Fibroblast of lung (primary cell): ENCODE measurements at regions not wholly inside any gene's neighbourhood (a gene's known extent, or its start where the extent isn't known, plus 50 kb on each side); places are given as distances from the start of the nearest gene placed in this dataset.

Experiments
- CTCF ChIP-seq, 2 donors: IDR thresholded peaks in 1 of 2; conservative IDR thresholded peaks in 1 of 2; 1 replicate in 1 of 2; 2 replicates in 1 of 2; pipeline ENCODE4 v1.5.1; 2011 to 2012; ENCODE audit warnings: low read length in 2 of 2, control low read depth in 1 of 2, inconsistent platforms in 1 of 2, low read depth in 1 of 2, mild to moderate bottlenecking in 1 of 2
- EZH2 ChIP-seq: IDR thresholded peaks from 2 replicates; pipeline ENCODE4 v1.5.1; 2012; ENCODE audit warnings: low read length, control low read depth, mild to moderate bottlenecking; ENCODE audit errors: missing control alignments

- TF ChIP-seq CTCF (conservative IDR thresholded peaks at IDR 0.05 in 1 of 2, IDR thresholded peaks at IDR 0.05 in 1 of 2; ENCODE audit: low read depth in 1 of 2, low read length in 2 of 2) (no peak), EZH2 (no peak)
Observed at GRCh38 chr2:138247302-138247701, 254.3 kb upstream of the SPOPL start.
